BE2C (cell line): ENCODE measurements at regions not wholly inside any gene's neighbourhood (a gene's known extent, or its start where the extent isn't known, plus 50 kb on each side); places are given as distances from the start of the nearest gene placed in this dataset.

ENCODE experiments used
- DNase-seq: peaks from one replicate; pipeline ENCODE4 v3.0.0-alpha.2; 2020
- H3K27me3 ChIP-seq: fragments of 250-450 bp; sonication (Bioruptor Pico); 2 replicates; pipeline ENCODE4 v1.5.1; 2020; ENCODE audit warnings: mild to moderate bottlenecking
- H3K36me3 ChIP-seq: fragments of 250-450 bp; sonication (Bioruptor Pico); 2 replicates; pipeline ENCODE4 v1.5.1; 2020; ENCODE audit warnings: mild to moderate bottlenecking
- H3K4me1 ChIP-seq: fragments of 250-450 bp; sonication (Bioruptor Pico); 2 replicates; pipeline ENCODE4 v1.5.1; 2020
- H3K4me3 ChIP-seq: 2 replicates; pipeline ENCODE4 v1.5.1; 2011; ENCODE audit warnings: low read depth, low read length
- H3K9me3 ChIP-seq: fragments of 250-450 bp; sonication (Bioruptor Pico); 2 replicates; pipeline ENCODE4 v1.5.1; 2020
- TF ChIP-seq, protein P1 (sequence below): IDR thresholded peaks from 2 replicates; pipeline ENCODE4 v1.5.1; 2012; ENCODE audit warnings: mild to moderate bottlenecking, low read depth, low read length

DNA sequence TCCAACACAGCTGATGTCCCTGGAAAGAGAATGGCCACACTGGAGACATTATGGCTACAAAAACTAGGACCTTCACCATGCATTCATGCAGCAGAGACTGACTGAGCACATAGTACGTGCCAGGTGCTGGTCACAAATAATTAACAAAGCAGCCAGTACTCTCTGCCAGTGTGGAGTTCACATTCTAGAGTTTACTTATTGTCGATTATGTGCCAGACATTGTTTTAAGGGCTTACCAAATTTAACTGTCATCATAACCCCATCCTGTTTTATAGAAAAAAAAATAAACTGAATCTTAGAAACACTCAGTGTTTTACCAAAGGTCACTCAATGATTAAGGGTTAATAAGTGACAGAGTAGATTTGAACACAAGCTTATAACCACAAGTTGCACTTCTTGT is 143.3 kb downstream of the RRAGC start:
- H3K4me3 ChIP-seq: no peak overlapping the region
- no peak for DNase-seq
- TF ChIP-seq, protein P1, sequence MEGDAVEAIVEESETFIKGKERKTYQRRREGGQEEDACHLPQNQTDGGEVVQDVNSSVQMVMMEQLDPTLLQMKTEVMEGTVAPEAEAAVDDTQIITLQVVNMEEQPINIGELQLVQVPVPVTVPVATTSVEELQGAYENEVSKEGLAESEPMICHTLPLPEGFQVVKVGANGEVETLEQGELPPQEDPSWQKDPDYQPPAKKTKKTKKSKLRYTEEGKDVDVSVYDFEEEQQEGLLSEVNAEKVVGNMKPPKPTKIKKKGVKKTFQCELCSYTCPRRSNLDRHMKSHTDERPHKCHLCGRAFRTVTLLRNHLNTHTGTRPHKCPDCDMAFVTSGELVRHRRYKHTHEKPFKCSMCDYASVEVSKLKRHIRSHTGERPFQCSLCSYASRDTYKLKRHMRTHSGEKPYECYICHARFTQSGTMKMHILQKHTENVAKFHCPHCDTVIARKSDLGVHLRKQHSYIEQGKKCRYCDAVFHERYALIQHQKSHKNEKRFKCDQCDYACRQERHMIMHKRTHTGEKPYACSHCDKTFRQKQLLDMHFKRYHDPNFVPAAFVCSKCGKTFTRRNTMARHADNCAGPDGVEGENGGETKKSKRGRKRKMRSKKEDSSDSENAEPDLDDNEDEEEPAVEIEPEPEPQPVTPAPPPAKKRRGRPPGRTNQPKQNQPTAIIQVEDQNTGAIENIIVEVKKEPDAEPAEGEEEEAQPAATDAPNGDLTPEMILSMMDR: no peak
- H3K36me3 ChIP-seq: no peaks in the 10 kb centered on the region
- H3K9me3 ChIP-seq: no peaks in the 10 kb centered on the region
- no peaks in the 10 kb centered on the region for H3K27me3 ChIP-seq
- H3K4me1 ChIP-seq: no peaks in the 10 kb centered on the region

DNA sequence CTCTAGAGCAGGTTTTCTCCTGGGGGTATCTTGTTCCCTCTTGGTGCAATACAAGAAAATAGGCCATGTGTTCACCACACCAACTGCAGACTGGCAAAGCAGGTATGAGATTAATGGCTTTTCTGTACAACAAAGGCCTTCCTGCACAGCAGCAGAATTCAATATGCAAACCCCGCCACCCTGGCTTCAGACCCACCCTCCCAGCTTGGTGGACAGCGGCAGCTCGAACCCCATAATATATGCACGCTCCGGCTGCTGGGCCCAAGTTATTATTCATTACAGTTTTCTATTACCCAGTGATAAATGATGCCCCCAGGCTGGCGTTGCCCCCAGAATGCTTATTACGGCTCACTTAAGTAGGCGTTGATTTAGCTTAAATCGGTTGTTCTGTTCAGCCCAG is 144.2 kb downstream of the RRAGC start:
- no peaks in the 10 kb centered on the region for H3K27me3 ChIP-seq
- H3K4me1 ChIP-seq: no peaks in the 10 kb centered on the region
- TF ChIP-seq, protein P1: no peak
- H3K4me3 ChIP-seq: no peak overlapping the region
- no peaks in the 10 kb centered on the region for H3K9me3 ChIP-seq
- H3K36me3 ChIP-seq: no peaks in the 10 kb centered on the region
- no peak for DNase-seq

DNA sequence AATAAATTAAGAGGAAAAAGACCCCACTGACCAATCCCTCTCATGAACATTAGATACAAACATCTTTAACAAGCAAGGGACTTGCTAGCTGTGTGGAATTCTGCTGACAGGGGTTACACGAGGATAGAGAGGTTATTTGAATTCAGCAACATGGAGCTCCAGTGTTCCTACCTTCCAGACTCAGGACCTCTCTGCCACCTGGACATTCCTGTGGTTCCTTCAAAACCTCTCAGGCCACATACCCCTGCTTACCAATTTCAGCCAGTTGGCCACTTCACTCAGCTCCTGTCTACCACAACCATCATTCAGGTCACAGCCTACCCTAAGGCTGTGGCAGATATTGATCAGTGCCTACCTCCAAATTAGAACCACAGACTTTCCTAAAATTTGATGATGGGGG is 147.5 kb downstream of the RRAGC start:
- no peaks in the 10 kb centered on the region for H3K9me3 ChIP-seq
- no peaks in the 10 kb centered on the region for H3K4me1 ChIP-seq
- TF ChIP-seq, protein P1: no peak
- no peaks in the 10 kb centered on the region for H3K27me3 ChIP-seq
- no peaks in the 10 kb centered on the region for H3K36me3 ChIP-seq
- H3K4me3 ChIP-seq: no peak overlapping the region
- no peak for DNase-seq

DNA sequence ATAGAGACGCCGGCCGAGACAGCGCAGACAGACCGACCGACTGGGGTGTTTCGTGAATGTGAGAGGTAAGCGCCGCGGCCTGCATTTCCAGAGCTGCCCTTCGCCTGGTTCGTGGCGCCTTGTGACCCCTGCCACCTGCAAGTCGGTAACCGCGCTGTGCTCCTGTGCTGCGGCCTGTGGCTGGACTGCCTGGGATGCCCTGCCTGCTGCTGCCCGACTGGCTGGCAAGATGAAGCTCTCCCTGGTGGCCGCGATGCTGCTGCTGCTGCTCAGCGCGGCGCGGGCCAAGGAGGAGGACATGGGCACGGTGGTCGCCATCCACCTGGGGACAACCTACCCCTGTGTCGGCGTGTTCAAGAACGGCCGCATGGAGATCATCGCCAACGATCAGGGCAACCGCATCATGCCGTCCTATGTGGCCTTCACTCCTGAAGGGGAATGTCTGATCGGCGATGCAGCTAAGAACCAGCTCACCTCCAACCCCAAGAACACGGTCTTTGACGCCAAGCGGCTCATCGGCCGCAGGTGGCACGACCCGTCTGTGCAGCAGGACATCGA is 150.8 kb downstream of the RRAGC start:
- H3K36me3 ChIP-seq: no peaks in the 10 kb centered on the region
- TF ChIP-seq, protein P1: no peak
- DNase-seq: no peak
- H3K4me3 ChIP-seq: no peak overlapping the region
- H3K27me3 ChIP-seq: no peaks in the 10 kb centered on the region
- H3K9me3 ChIP-seq: no peaks in the 10 kb centered on the region
- H3K4me1 ChIP-seq: no peaks in the 10 kb centered on the region

DNA sequence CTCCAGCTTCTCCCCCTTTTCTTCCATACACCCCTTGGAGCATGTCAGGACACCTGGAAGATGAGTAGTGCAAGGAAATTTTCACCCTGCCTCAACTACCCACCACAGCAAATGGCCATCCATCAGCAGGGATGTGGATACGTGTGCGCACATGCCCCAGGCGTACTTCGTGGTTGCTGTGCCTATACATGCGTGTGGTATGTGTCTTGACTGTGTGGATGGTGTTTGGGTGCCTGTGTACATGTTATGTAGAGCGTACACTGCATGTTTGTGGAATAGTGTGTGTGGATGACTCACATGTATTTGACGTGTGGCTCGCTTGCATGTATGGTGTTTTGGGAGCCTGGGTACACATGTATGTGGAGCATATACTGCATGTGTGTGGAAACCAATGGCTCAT is 158.5 kb downstream of the RRAGC start:
- H3K27me3 ChIP-seq: no peaks in the 10 kb centered on the region
- no peaks in the 10 kb centered on the region for H3K9me3 ChIP-seq
- DNase-seq: no peak
- no peaks in the 10 kb centered on the region for H3K36me3 ChIP-seq
- TF ChIP-seq, protein P1: no peak
- no peak overlapping the region for H3K4me3 ChIP-seq
- H3K4me1 ChIP-seq: no peaks in the 10 kb centered on the region

DNA sequence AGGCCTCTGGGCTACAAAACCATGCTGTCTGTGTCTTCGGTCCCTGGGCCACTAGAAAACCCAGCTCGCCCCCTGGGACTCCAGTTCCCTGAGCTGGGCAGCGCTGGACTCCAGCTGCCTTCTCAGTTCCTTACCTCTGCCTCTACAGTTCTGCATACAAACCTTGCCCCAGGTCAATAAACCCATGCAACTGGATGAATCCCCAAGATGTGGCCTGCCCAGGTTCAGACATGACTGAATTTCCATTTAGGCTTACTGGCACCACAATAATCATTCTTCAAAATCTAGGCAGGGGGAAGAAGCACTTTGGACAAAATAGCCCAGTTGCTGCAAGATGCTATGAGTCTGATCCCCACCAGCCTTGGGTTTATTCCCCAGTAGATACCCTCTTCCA is 159.5 kb downstream of the RRAGC start:
- no peaks in the 10 kb centered on the region for H3K4me1 ChIP-seq
- no peak for DNase-seq
- no peaks in the 10 kb centered on the region for H3K9me3 ChIP-seq
- no peaks in the 10 kb centered on the region for H3K27me3 ChIP-seq
- H3K4me3 ChIP-seq: no peak overlapping the region
- no peaks in the 10 kb centered on the region for H3K36me3 ChIP-seq
- TF ChIP-seq, protein P1: no peak
